ENCODE measurements at regions not wholly inside any gene's neighbourhood (a gene's known extent, or its start where the extent isn't known, plus 50 kb on each side); places are given as distances from the start of the nearest gene placed in this dataset.

GRCh38 chr19:31717269-31717923, 368.2 kb upstream of the TSHZ3 start:
- no peak for TF ChIP-seq CTCF (IDR thresholded peaks at IDR 0.05; ENCODE audit: control insufficient read depth, insufficient read depth, low read depth, low read length, missing control alignments)
- no peak for DNase-seq (ENCODE audit: low read depth)
- H3K4me3 ChIP-seq (ENCODE audit: control insufficient read depth, low read depth, low read length), result no peak overlapping the region

GRCh38 chr19:31718032-31718431, 368.8 kb upstream of the TSHZ3 start:
- DNase-seq (ENCODE audit: low read depth), result no peak
- no peak overlapping the region for H3K4me3 ChIP-seq (ENCODE audit: control insufficient read depth, low read depth, low read length)
- TF ChIP-seq CTCF (IDR thresholded peaks at IDR 0.05; ENCODE audit: control insufficient read depth, insufficient read depth, low read depth, low read length, missing control alignments), result no peak

- DNase-seq (ENCODE audit: low read depth), result no peak
- H3K4me3 ChIP-seq (ENCODE audit: control insufficient read depth, low read depth, low read length), result no peak overlapping the region
- no peak for TF ChIP-seq CTCF (IDR thresholded peaks at IDR 0.05; ENCODE audit: control insufficient read depth, insufficient read depth, low read depth, low read length, missing control alignments)
These were observed 369.7 kb upstream of the TSHZ3 start for GRCh38 chr19:31718898-31719297.

- no peak for TF ChIP-seq CTCF (IDR thresholded peaks at IDR 0.05; ENCODE audit: control insufficient read depth, insufficient read depth, low read depth, low read length, missing control alignments)
- H3K4me3 ChIP-seq (ENCODE audit: control insufficient read depth, low read depth, low read length), result no peak overlapping the region
- no peak for DNase-seq (ENCODE audit: low read depth)
These were observed 373.9 kb upstream of the TSHZ3 start for GRCh38 chr19:31723101-31723500.

GRCh38 chr19:31725051-31725450, 375.8 kb upstream of the TSHZ3 start:
- TF ChIP-seq CTCF (IDR thresholded peaks at IDR 0.05; ENCODE audit: control insufficient read depth, insufficient read depth, low read depth, low read length, missing control alignments), result no peak
- DNase-seq (ENCODE audit: low read depth), result no peak
- no peak overlapping the region for H3K4me3 ChIP-seq (ENCODE audit: control insufficient read depth, low read depth, low read length)

GRCh38 chr19:31727536-31727935, 378.3 kb upstream of the TSHZ3 start:
- no peak for TF ChIP-seq CTCF (IDR thresholded peaks at IDR 0.05; ENCODE audit: control insufficient read depth, insufficient read depth, low read depth, low read length, missing control alignments)
- DNase-seq (ENCODE audit: low read depth), result no peak
- H3K4me3 ChIP-seq (ENCODE audit: control insufficient read depth, low read depth, low read length), result no peak overlapping the region

GRCh38 chr19:31730270-31730669, 381.0 kb upstream of the TSHZ3 start:
- DNase-seq (ENCODE audit: low read depth), result no peak
- no peak for TF ChIP-seq CTCF (IDR thresholded peaks at IDR 0.05; ENCODE audit: control insufficient read depth, insufficient read depth, low read depth, low read length, missing control alignments)
- H3K4me3 ChIP-seq (ENCODE audit: control insufficient read depth, low read depth, low read length), result no peak overlapping the region

Measured in AG09309 (cell line).